Suprapubic skin (tissue), 3 donors: ENCODE measurements at regions not wholly inside any gene's neighbourhood (a gene's known extent, or its start where the extent isn't known, plus 50 kb on each side); places are given as distances from the start of the nearest gene placed in this dataset.

Source experiments
- POLR2A ChIP-seq, 2 donors: fragments of 450-650 bp; IDR thresholded peaks; one replicate each; pipeline ENCODE4 v1.6.1; 2017; ENCODE audit warnings: antibody characterized with exemption in 2 of 2, mild to moderate bottlenecking in 2 of 2, moderate library complexity in 2 of 2
- TF ChIP-seq, protein P1 (sequence below), 2 donors: fragments of 200-600 bp in 1 of 2; fragments of 450-650 bp in 1 of 2; sonication (generic) in 1 of 2; IDR thresholded peaks; one replicate each; pipeline ENCODE4 v1.5.1; 2016 to 2019; ENCODE audit warnings: antibody characterized with exemption in 2 of 2, mild to moderate bottlenecking in 1 of 2, moderate library complexity in 1 of 2

DNA sequence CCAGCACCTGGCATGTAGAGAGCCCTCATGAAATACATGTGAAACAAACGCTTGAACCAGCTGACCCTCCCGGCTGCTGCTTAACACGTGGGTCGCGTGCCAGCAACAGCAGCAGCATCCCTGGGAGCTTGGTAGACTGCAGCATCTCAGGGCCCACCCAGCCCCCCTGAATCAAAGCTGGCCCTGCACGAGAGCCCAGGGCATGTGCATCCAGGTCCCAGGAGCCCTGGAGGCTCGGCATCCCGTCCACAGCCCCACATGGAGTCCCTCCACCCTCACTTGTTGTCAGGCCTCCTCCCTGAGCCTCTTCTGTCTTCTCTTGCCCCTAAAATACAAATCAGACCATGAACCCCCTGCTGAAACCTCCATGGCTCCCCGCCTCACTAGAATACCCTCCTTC lies 123.1 kb downstream of the MATN1 start:
- TF ChIP-seq, protein P1, sequence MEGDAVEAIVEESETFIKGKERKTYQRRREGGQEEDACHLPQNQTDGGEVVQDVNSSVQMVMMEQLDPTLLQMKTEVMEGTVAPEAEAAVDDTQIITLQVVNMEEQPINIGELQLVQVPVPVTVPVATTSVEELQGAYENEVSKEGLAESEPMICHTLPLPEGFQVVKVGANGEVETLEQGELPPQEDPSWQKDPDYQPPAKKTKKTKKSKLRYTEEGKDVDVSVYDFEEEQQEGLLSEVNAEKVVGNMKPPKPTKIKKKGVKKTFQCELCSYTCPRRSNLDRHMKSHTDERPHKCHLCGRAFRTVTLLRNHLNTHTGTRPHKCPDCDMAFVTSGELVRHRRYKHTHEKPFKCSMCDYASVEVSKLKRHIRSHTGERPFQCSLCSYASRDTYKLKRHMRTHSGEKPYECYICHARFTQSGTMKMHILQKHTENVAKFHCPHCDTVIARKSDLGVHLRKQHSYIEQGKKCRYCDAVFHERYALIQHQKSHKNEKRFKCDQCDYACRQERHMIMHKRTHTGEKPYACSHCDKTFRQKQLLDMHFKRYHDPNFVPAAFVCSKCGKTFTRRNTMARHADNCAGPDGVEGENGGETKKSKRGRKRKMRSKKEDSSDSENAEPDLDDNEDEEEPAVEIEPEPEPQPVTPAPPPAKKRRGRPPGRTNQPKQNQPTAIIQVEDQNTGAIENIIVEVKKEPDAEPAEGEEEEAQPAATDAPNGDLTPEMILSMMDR (IDR thresholded peaks at IDR 0.05) = no peak
- no peak for TF ChIP-seq POLR2A (IDR thresholded peaks at IDR 0.05)
